ENCODE measurements at regions not wholly inside any gene's neighbourhood (a gene's known extent, or its start where the extent isn't known, plus 50 kb on each side); places are given as distances from the start of the nearest gene placed in this dataset.
"Not testable (repeated sequence)": the region's sequence is repeated elsewhere in the genome, so short reads cannot be mapped to it uniquely, and the experiment has no call there.

DNA sequence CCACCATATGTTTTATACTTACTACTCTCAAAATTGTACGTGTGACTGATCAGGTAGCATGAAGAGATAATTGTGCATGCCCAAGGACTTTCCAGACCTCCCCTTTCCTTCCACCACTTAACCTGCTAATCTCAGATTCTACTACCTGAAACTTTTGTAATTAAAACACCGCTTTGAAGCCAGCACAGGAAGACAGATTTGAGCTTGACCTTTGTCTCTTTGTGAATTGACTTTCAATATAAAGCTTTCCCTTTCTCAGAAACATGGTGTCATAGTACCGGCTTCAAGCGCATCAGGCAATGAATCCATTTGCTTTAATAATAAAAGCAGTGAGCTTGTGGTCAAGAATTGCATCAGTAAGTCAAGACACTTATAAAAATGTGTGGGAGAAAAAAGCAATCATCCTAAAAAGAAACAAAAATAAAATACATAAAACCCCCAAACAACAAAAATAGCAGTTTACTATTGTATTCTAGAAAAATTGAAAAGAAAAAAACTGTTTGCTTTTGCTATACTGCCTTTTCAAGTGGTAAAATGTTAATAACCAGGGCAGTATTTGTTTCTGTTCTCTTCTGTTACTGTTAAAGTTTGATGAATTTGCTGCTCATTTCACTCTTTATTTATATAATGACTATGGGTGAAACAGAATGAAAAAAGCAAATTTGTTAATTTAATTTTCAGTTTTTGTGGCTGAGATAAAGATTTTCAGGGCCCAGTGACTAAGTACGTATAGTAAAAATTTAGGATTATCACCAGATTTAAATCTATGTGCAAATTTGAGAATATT lies 2075.3 kb downstream of the PCDH9 start:
- WGBS, 3 donors: 46 to 76% (median 49%) methylated on average over 5 of the region's 5 CpGs
- Histone ChIP-seq H3K27ac (ENCODE audit: low read depth in 1 of 3, low read length in 2 of 3) (no peak overlapping the region), H3K4me1 (ENCODE audit: control insufficient read depth in 3 of 3, insufficient read depth in 2 of 3, low read depth in 1 of 3, low read length in 2 of 3) (no peaks in the 10 kb centered on the region), H3K27me3 (ENCODE audit: control insufficient read depth in 3 of 3, insufficient read depth in 3 of 3, low read length in 3 of 3) (no peaks in the 10 kb centered on the region), H3K36me3 (ENCODE audit: control insufficient read depth in 3 of 3, insufficient read depth in 2 of 3, low read depth in 1 of 3, low read length in 3 of 3) (no peaks in the 10 kb centered on the region), H3K9me3 (ENCODE audit: control insufficient read depth in 2 of 2, insufficient read depth in 1 of 2, low read depth in 1 of 2, low read length in 1 of 2) (no peaks in the 10 kb centered on the region), H3K4me3 (ENCODE audit: low read depth in 1 of 3, low read length in 3 of 3) (no peak overlapping the region)
- no peak for FAIRE-seq
- DNase-seq: no peak

DNA sequence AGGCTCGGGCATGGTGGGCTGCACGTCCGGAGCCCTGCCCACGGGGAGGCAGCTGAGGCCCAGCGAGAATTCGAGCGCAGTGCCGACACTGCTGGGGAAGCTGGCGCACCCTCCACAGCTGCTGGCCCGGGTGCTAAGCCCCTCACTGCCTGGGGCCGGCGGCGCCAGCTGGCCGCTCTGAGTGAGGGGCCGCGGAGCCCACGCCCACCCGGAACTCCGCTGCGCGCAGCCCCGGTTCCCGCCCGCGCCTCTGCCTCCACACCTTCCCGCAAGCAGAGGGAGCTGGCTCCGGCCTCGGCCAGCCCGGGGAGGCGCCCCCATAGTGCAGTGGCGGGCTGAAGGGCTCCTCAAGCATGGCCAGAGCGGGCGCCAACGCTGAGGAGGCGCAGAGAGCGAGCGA lies 2080.4 kb downstream of the PCDH9 start:
- H3K4me1 ChIP-seq (ENCODE audit: control insufficient read depth in 3 of 3, insufficient read depth in 2 of 3, low read depth in 1 of 3, low read length in 2 of 3): no peaks in the 10 kb centered on the region
- WGBS, 3 donors: 90 to 94% (median 91%) methylated on average over 32 to 37 of the region's 37 CpGs
- no peaks in the 10 kb centered on the region for H3K9me3 ChIP-seq (ENCODE audit: control insufficient read depth in 2 of 2, insufficient read depth in 1 of 2, low read depth in 1 of 2, low read length in 1 of 2)
- no peaks in the 10 kb centered on the region for H3K36me3 ChIP-seq (ENCODE audit: control insufficient read depth in 3 of 3, insufficient read depth in 2 of 3, low read depth in 1 of 3, low read length in 3 of 3)
- no peak overlapping the region for H3K27ac ChIP-seq (ENCODE audit: low read depth in 1 of 3, low read length in 2 of 3)
- DNase-seq (no peak), FAIRE-seq (no peak)
- no peaks in the 10 kb centered on the region for H3K27me3 ChIP-seq (ENCODE audit: control insufficient read depth in 3 of 3, insufficient read depth in 3 of 3, low read length in 3 of 3)
- H3K4me3 ChIP-seq (ENCODE audit: low read depth in 1 of 3, low read length in 3 of 3): no peak overlapping the region

DNA sequence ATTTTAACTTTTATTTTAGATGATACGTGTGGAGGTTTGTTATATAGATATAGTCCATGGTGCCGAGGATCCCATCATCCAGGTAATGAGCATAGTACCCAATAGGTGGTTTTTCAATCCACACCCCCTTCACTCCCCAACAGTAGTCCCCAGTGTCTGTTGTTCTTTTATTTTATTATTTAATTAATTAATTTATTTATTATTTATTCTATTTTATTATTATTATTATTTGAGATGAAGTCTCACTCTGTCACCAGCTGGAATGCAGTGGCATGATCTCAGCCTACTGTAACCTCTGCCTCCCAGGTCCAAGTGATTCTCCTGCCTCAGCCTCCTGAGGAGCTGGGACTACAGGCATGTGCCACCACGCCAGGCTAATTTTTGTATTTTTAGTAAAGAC lies 2086.2 kb downstream of the PCDH9 start:
- FAIRE-seq (no peak), DNase-seq (no peak)
- H3K27ac ChIP-seq (ENCODE audit: low read depth in 1 of 3, low read length in 2 of 3): no peak overlapping the region
- H3K9me3 ChIP-seq (ENCODE audit: control insufficient read depth in 2 of 2, insufficient read depth in 1 of 2, low read depth in 1 of 2, low read length in 1 of 2): no peaks in the 10 kb centered on the region
- 81 to 93% (median 91%) methylated on average over 3 of the region's 3 CpGs for WGBS, 3 donors
- H3K36me3 ChIP-seq (ENCODE audit: control insufficient read depth in 3 of 3, insufficient read depth in 2 of 3, low read depth in 1 of 3, low read length in 3 of 3): no peaks in the 10 kb centered on the region
- no peaks in the 10 kb centered on the region for H3K27me3 ChIP-seq (ENCODE audit: control insufficient read depth in 3 of 3, insufficient read depth in 3 of 3, low read length in 3 of 3)
- H3K4me1 ChIP-seq (ENCODE audit: control insufficient read depth in 3 of 3, insufficient read depth in 2 of 3, low read depth in 1 of 3, low read length in 2 of 3): no peaks in the 10 kb centered on the region
- no peak overlapping the region for H3K4me3 ChIP-seq (ENCODE audit: low read depth in 1 of 3, low read length in 3 of 3)

DNA sequence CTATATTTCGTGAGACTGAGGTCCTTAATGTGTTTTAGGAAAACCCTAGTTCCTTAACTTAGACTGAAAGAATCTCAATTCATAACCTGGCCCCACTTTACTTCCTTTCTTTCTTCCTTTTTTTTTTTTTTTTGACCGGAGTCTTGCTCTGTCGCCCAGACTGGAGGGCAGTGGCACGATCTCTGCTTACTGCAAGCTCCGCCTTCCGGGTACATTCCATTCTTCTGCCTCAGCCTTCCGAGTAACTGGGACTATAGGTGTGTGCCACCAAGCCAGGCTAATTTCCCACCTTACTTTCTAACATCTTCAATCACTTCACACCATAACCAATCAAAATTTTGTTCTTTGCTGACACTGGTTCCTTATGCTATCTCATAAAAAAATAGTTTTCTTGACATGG lies 2097.0 kb downstream of the PCDH9 start:
- WGBS, 3 donors: 69 to 77% (median 76%) methylated on average over 7 of the region's 7 CpGs
- FAIRE-seq (no peak), DNase-seq (no peak)
- no peaks in the 10 kb centered on the region for H3K4me1 ChIP-seq (ENCODE audit: control insufficient read depth in 3 of 3, insufficient read depth in 2 of 3, low read depth in 1 of 3, low read length in 2 of 3)
- no peaks in the 10 kb centered on the region for H3K27me3 ChIP-seq (ENCODE audit: control insufficient read depth in 3 of 3, insufficient read depth in 3 of 3, low read length in 3 of 3)
- no peak overlapping the region for H3K27ac ChIP-seq (ENCODE audit: low read depth in 1 of 3, low read length in 2 of 3)
- H3K4me3 ChIP-seq (ENCODE audit: low read depth in 1 of 3, low read length in 3 of 3): no peak overlapping the region
- no peaks in the 10 kb centered on the region for H3K36me3 ChIP-seq (ENCODE audit: control insufficient read depth in 3 of 3, insufficient read depth in 2 of 3, low read depth in 1 of 3, low read length in 3 of 3)
- no peaks in the 10 kb centered on the region for H3K9me3 ChIP-seq (ENCODE audit: control insufficient read depth in 2 of 2, insufficient read depth in 1 of 2, low read depth in 1 of 2, low read length in 1 of 2)

GRCh38 chr13:65125236-65125635 lies 2104.9 kb downstream of the PCDH9 start:
- 53 to 62% (median 59%) methylated on average over 1 of the region's 1 CpG for WGBS, 3 donors
- FAIRE-seq: no peak
- H3K27me3 ChIP-seq (ENCODE audit: control insufficient read depth in 3 of 3, insufficient read depth in 3 of 3, low read length in 3 of 3): no peaks in the 10 kb centered on the region
- H3K9me3 ChIP-seq (ENCODE audit: control insufficient read depth in 2 of 2, insufficient read depth in 1 of 2, low read depth in 1 of 2, low read length in 1 of 2): no peaks in the 10 kb centered on the region
- H3K27ac ChIP-seq (ENCODE audit: low read depth in 1 of 3, low read length in 2 of 3): no peak overlapping the region
- H3K4me1 ChIP-seq (ENCODE audit: control insufficient read depth in 3 of 3, insufficient read depth in 2 of 3, low read depth in 1 of 3, low read length in 2 of 3): no peaks in the 10 kb centered on the region
- DNase-seq: no peak
- no peaks in the 10 kb centered on the region for H3K36me3 ChIP-seq (ENCODE audit: control insufficient read depth in 3 of 3, insufficient read depth in 2 of 3, low read depth in 1 of 3, low read length in 3 of 3)
- H3K4me3 ChIP-seq (ENCODE audit: low read depth in 1 of 3, low read length in 3 of 3): no peak overlapping the region

- H3K27me3 ChIP-seq (ENCODE audit: control insufficient read depth in 3 of 3, insufficient read depth in 3 of 3, low read length in 3 of 3): no peaks in the 10 kb centered on the region
- H3K4me1 ChIP-seq (ENCODE audit: control insufficient read depth in 3 of 3, insufficient read depth in 2 of 3, low read depth in 1 of 3, low read length in 2 of 3): no peaks in the 10 kb centered on the region
- no peaks in the 10 kb centered on the region for H3K36me3 ChIP-seq (ENCODE audit: control insufficient read depth in 3 of 3, insufficient read depth in 2 of 3, low read depth in 1 of 3, low read length in 3 of 3)
- DNase-seq (no peak), FAIRE-seq (no peak)
- no peak overlapping the region for H3K4me3 ChIP-seq (ENCODE audit: low read depth in 1 of 3, low read length in 3 of 3)
- no peak overlapping the region for H3K27ac ChIP-seq (ENCODE audit: low read depth in 1 of 3, low read length in 2 of 3)
- WGBS, 3 donors: 67 to 85% (median 80%) methylated on average over 3 of the region's 3 CpGs
- peaks cover 0 to 5% of the 10 kb centered on the region in 2 donors for H3K9me3 ChIP-seq (ENCODE audit: control insufficient read depth in 2 of 2, insufficient read depth in 1 of 2, low read depth in 1 of 2, low read length in 1 of 2)
Measured at GRCh38 chr13:65112531-65112941, 2117.6 kb downstream of the PCDH9 start.

DNA sequence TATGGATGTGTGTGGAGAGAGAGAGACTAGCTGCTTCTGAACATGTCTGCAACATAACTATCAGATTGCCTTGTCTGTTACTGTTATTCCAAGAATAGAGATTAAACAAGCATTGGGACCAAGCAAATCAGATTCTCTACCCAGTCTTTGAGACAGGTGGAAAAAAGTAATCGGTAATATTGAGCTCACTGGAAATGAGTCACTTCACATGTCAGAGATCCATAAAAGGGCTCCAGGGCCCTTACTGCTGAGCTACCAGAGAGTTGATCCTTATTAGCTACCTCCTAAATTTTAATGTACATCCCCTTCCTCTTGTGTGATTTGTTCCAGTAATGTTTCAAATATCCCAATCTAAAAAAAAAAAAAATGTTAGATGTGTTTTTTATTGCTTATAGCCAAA lies 2118.0 kb downstream of the PCDH9 start:
- Histone ChIP-seq H3K9me3 (ENCODE audit: control insufficient read depth in 2 of 2, insufficient read depth in 1 of 2, low read depth in 1 of 2, low read length in 1 of 2) (peaks cover 0 to 5% of the 10 kb centered on the region in 2 donors), H3K27me3 (ENCODE audit: control insufficient read depth in 3 of 3, insufficient read depth in 3 of 3, low read length in 3 of 3) (no peaks in the 10 kb centered on the region), H3K27ac (ENCODE audit: low read depth in 1 of 3, low read length in 2 of 3) (no peak overlapping the region), H3K4me1 (ENCODE audit: control insufficient read depth in 3 of 3, insufficient read depth in 2 of 3, low read depth in 1 of 3, low read length in 2 of 3) (no peaks in the 10 kb centered on the region), H3K36me3 (ENCODE audit: control insufficient read depth in 3 of 3, insufficient read depth in 2 of 3, low read depth in 1 of 3, low read length in 3 of 3) (no peaks in the 10 kb centered on the region), H3K4me3 (ENCODE audit: low read depth in 1 of 3, low read length in 3 of 3) (no peak overlapping the region)
- 33 to 76% (median 61%) methylated on average over 1 of the region's 1 CpG for WGBS, 3 donors
- no peak for DNase-seq
- no peak for FAIRE-seq

DNA sequence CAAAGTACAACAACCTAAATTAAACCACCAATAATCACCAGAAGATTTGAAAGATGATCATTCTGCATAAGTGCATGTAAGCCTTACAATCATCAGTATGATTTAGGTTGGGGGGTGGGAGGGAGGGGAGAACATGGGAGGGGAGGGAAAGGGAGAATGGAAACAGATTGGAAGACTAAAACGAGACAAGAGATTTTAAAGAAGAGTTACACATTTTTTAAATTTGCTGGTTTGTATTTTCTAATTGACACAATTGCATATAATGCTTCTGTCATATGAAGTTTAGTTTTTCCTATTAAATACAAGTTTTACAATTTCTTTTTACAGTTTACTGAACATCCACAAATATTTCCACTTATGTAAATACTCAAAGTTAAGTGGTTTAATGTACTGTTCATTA lies 2118.9 kb downstream of the PCDH9 start:
- Histone ChIP-seq H3K27ac (ENCODE audit: low read depth in 1 of 3, low read length in 2 of 3) (no peak overlapping the region), H3K9me3 (ENCODE audit: control insufficient read depth in 2 of 2, insufficient read depth in 1 of 2, low read depth in 1 of 2, low read length in 1 of 2) (peaks cover 0 to 5% of the 10 kb centered on the region in 2 donors), H3K27me3 (ENCODE audit: control insufficient read depth in 3 of 3, insufficient read depth in 3 of 3, low read length in 3 of 3) (no peaks in the 10 kb centered on the region), H3K4me1 (ENCODE audit: control insufficient read depth in 3 of 3, insufficient read depth in 2 of 3, low read depth in 1 of 3, low read length in 2 of 3) (no peaks in the 10 kb centered on the region), H3K36me3 (ENCODE audit: control insufficient read depth in 3 of 3, insufficient read depth in 2 of 3, low read depth in 1 of 3, low read length in 3 of 3) (no peaks in the 10 kb centered on the region), H3K4me3 (ENCODE audit: low read depth in 1 of 3, low read length in 3 of 3) (no peak overlapping the region)
- DNase-seq: no peak
- FAIRE-seq: no peak
- 54 to 74% (median 74%) methylated on average over 1 of the region's 1 CpG for WGBS, 3 donors

GRCh38 chr13:65104436-65104835 lies 2125.7 kb downstream of the PCDH9 start:
- H3K27me3 ChIP-seq (ENCODE audit: control insufficient read depth in 3 of 3, insufficient read depth in 3 of 3, low read length in 3 of 3); H3K9me3 ChIP-seq (ENCODE audit: control insufficient read depth in 2 of 2, insufficient read depth in 1 of 2, low read depth in 1 of 2, low read length in 1 of 2); H3K4me3 ChIP-seq (ENCODE audit: low read depth in 1 of 3, low read length in 3 of 3); H3K4me1 ChIP-seq (ENCODE audit: control insufficient read depth in 3 of 3, insufficient read depth in 2 of 3, low read depth in 1 of 3, low read length in 2 of 3); FAIRE-seq; H3K36me3 ChIP-seq (ENCODE audit: control insufficient read depth in 3 of 3, insufficient read depth in 2 of 3, low read depth in 1 of 3, low read length in 3 of 3); DNase-seq; H3K27ac ChIP-seq (ENCODE audit: low read depth in 1 of 3, low read length in 2 of 3): not testable (repeated sequence)
- 70 to 87% (median 76%) methylated on average over 3 of the region's 3 CpGs for WGBS, 3 donors
